ENCODE measurements at regions not wholly inside any gene's neighbourhood (a gene's known extent, or its start where the extent isn't known, plus 50 kb on each side); places are given as distances from the start of the nearest gene placed in this dataset.

GRCh38 chr9:91148306-91148705 is 213.4 kb downstream of the AUH start:
- TF ChIP-seq CTCF (IDR thresholded peaks at IDR 0.05) = no peak
- no peak for TF ChIP-seq POLR2A (IDR thresholded peaks at IDR 0.05)
